Central memory CD8-positive, alpha-beta T cell (primary cell): ENCODE measurements at regions not wholly inside any gene's neighbourhood (a gene's known extent, or its start where the extent isn't known, plus 50 kb on each side); places are given as distances from the start of the nearest gene placed in this dataset.
"Not testable (repeated sequence)": the region's sequence is repeated elsewhere in the genome, so short reads cannot be mapped to it uniquely, and the experiment has no call there.

Experiments
- ATAC-seq: fragments of 150-1000 bp; cut with Tn5 transposase; replicated peaks from 2 replicates; pipeline ENCODE4 v1.10.0; 2022; ENCODE audit warnings: mild to moderate bottlenecking, moderate FRiP score, moderate number of reproducible peaks; ENCODE audit not compliant: poor library complexity, severe bottlenecking; ENCODE audit errors: extremely low read depth
- DNase-seq, 2 donors: peaks; one replicate each; pipeline ENCODE4 v3.0.0; 2021; ENCODE audit warnings: low spot score in 2 of 2
- H3K27ac Mint-ChIP-seq: one replicate; pipeline ENCODE4 v1.8.0; 2022; ENCODE audit warnings: low read depth, mild to moderate bottlenecking, moderate library complexity, mixed read lengths
- H3K27me3 Mint-ChIP-seq: one replicate; pipeline ENCODE4 v1.8.0; 2022; ENCODE audit warnings: mixed read lengths
- H3K36me3 Mint-ChIP-seq: one replicate; pipeline ENCODE4 v1.8.0; 2022; ENCODE audit warnings: mild to moderate bottlenecking, moderate library complexity, mixed read lengths; ENCODE audit not compliant: insufficient read depth
- H3K4me1 Mint-ChIP-seq: one replicate; pipeline ENCODE4 v1.8.0; 2022; ENCODE audit warnings: mixed read lengths
- H3K4me3 Mint-ChIP-seq: one replicate; pipeline ENCODE4 v1.8.0; 2022; ENCODE audit warnings: mild to moderate bottlenecking, moderate library complexity, mixed read lengths
- H3K9me3 Mint-ChIP-seq: one replicate; pipeline ENCODE4 v1.8.0; 2022; ENCODE audit warnings: mixed read lengths

DNA sequence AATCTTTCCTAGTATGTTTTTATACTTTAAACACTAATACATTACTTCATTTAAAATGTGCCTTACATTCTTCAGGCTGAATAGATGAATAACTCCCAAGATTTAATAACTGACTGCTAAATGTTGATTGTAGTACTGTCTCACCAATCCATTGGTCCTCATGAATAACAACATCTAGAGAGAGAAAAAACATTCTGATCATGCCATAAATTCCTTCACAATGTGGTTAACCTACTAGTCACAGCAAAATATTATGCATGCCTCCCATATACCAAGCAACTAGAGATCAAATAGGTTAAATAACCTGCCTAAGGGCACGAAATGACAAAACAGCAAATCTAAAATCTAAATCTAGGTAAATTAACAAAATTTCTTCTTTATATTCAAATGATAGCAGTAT is 66.2 kb downstream of the SYT15 start:
- H3K4me3 Mint-ChIP-seq, ATAC-seq, H3K27me3 Mint-ChIP-seq, H3K4me1 Mint-ChIP-seq, H3K36me3 Mint-ChIP-seq, H3K27ac Mint-ChIP-seq, DNase-seq, H3K9me3 Mint-ChIP-seq: not testable (repeated sequence)

- ATAC-seq, H3K4me1 Mint-ChIP-seq, DNase-seq, H3K27me3 Mint-ChIP-seq, H3K4me3 Mint-ChIP-seq, H3K9me3 Mint-ChIP-seq, H3K36me3 Mint-ChIP-seq, H3K27ac Mint-ChIP-seq: not testable (repeated sequence)
Measured at GRCh38 chr10:46646132-46646531, 67.2 kb downstream of the SYT15 start.

DNA sequence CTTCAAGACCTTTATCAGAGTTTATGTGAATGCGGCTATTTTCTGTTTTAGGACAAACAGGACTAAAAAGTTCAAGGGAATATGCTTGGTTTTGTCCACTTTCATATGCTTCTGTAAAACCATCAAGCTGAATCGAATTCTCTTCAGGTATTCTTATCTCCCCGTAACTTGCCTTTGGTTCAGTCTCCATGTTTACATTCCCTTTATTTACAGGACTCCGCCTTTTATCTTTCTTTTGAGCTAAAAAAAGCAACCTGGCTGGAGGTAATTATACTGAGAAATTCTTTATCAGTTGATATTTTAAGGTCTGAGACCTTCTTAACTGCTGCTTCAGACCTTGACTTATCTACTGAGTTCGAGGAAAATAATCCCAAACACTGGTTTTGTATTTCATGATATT is 72.0 kb downstream of the SYT15 start:
- H3K4me1 Mint-ChIP-seq, DNase-seq, H3K27ac Mint-ChIP-seq, H3K27me3 Mint-ChIP-seq, ATAC-seq, H3K9me3 Mint-ChIP-seq, H3K4me3 Mint-ChIP-seq, H3K36me3 Mint-ChIP-seq: not testable (repeated sequence)

DNA sequence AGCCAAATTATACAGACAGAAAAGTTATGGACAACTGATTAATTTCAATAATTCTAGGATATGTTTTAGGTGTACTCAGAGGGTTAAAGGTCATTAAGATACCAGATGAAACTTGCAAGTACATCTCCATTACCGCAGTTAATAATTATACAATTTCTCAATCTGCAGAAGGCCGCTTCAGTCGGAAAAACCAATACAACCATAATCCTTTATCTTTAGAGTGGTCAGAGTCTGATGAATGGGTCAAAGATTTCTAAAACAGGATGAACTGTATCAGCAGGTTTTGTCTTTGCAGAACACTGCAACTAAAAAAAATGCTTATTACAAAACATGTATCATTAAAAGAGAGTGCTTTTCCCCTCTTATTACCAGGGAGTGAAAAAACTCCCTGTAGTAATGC is 78.5 kb downstream of the SYT15 start:
- H3K36me3 Mint-ChIP-seq, H3K27ac Mint-ChIP-seq, DNase-seq, H3K27me3 Mint-ChIP-seq, H3K4me1 Mint-ChIP-seq, H3K9me3 Mint-ChIP-seq, H3K4me3 Mint-ChIP-seq, ATAC-seq: not testable (repeated sequence)

DNA sequence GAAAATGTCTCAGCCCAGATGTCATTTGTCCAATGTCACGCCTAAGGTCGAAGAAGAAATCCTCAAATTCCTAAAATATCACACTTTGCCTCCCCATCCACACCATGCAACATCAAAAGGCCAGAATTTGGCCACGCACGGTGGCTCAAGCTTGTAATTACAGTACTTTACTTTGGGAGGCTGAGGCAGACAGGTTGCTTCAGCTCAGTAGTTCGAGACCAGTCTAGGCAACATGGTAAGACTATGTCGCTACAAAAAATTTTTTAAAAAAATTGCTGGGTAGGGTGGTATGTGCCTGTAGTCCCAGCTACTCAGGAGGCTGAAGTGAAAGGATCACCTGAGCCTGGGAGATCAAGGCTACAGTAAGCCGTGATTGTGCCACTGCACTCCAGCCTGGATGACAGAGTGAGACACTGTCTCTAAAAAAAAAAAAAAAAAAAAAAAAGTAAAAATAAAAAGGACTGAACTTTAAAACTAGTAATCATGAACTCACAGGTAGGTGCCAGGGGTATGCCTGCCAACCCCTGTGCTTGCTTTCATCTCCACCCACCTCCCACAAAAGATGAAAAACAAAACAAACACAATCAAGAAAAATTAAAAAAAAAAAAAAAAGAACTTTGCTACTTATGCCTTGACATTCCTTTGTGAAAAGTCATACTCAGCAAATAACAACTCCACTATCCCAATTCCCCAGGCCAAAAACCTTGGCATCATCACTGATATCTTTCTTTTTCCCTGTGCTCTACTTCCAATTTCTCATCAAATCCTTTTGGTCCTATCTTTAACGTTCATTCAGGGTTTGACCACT is 81.3 kb downstream of the SYT15 start:
- H3K9me3 Mint-ChIP-seq, DNase-seq, H3K36me3 Mint-ChIP-seq, H3K4me3 Mint-ChIP-seq, ATAC-seq, H3K4me1 Mint-ChIP-seq, H3K27me3 Mint-ChIP-seq, H3K27ac Mint-ChIP-seq: not testable (repeated sequence)

DNA sequence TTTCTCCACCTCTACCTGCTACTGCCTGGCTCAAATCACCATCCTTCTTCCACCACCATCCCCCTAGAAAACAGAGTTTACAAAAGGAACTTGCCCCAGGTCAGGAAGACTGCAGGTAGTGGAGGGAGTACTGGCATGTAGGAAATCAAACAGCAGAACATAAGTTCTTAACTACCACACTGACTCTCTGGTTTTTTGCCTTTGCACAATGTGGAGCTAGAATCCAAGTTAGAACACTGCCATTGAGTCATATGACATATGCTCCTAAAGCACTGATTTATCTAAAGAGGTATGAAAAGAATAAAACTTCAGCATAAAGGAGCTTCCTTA is 81.9 kb downstream of the SYT15 start:
- ATAC-seq, H3K4me3 Mint-ChIP-seq, H3K4me1 Mint-ChIP-seq, H3K27ac Mint-ChIP-seq, H3K9me3 Mint-ChIP-seq, H3K27me3 Mint-ChIP-seq, DNase-seq, H3K36me3 Mint-ChIP-seq: not testable (repeated sequence)

DNA sequence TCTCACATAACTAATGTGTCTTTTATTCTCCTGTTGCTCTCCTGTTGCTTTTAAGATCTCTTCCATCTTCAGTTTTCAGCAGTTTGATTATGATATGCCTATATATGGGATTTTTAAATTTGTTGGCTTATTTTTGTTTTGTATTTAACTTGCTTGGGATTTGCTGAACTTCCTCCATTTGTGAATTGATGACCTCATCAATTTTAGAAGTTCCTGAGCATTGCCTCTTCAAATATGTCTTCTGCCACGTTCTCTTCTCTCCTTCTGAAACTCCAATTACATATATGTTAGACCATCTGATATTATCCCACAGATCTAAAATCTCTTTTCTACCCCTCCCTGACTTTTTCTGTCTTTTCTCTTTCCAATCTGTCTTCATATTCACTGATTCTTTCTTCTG is 86.6 kb downstream of the SYT15 start:
- H3K36me3 Mint-ChIP-seq, DNase-seq, ATAC-seq, H3K27ac Mint-ChIP-seq, H3K4me3 Mint-ChIP-seq, H3K4me1 Mint-ChIP-seq, H3K27me3 Mint-ChIP-seq, H3K9me3 Mint-ChIP-seq: not testable (repeated sequence)

DNA sequence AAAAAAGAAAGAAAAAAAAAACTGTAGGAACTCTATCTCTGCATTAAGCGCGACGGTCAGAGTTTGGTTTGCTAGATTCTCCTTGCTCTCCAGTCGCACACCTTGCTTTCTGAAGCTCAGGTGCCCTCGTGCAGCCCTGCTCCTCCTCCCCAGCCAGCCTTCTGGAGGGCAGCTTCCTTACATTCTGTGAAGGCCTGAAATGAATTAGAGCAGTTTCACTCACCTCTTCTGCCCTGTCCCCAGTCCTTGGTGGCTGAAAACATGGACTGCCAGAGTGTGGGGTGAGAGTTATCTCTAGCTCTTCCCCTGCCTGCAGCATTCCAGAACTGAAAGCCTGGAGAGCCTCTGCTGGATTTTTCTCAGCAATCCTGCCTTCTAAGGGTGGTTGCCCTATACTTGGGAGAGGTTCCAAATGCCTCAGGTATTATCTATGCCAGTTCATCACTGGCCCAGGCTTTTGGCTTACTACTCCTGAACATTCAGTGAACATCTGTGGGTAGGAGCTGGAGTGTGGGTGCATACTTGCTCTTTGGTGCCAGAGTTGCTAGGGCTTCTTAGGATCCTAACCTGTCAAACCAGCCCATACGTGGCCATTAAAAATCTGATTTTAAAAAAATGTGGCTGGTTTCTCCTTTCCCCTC is 89.5 kb downstream of the SYT15 start:
- not testable (repeated sequence) for H3K36me3 Mint-ChIP-seq, DNase-seq, H3K27me3 Mint-ChIP-seq, ATAC-seq, H3K4me3 Mint-ChIP-seq, H3K27ac Mint-ChIP-seq, H3K4me1 Mint-ChIP-seq, H3K9me3 Mint-ChIP-seq

- ATAC-seq, H3K4me3 Mint-ChIP-seq: not testable (repeated sequence)
Measured at GRCh38 chr10:46677836-46678435, 99.0 kb downstream of the SYT15 start.

DNA sequence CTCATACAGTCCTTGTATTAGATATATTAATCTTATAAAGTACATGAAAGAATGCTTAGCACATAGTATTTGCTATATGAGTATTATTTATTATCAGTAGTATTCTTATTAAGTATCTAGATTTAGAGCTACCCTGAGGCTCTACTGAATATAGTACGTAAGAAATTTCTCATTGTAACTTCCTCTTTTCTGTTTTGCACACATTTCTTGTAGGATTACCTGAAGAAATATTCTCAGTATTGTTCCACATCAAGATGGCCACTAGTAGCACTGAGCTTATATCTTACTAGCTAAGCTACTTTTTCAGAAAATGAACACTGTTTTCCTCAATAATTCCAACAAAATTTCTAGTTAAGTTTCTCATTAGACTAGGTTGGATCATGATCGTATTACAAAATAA is 112.5 kb downstream of the SYT15 start:
- H3K27me3 Mint-ChIP-seq, H3K27ac Mint-ChIP-seq, H3K36me3 Mint-ChIP-seq, H3K9me3 Mint-ChIP-seq, H3K4me1 Mint-ChIP-seq, H3K4me3 Mint-ChIP-seq, DNase-seq, ATAC-seq: not testable (repeated sequence)

More at GRCh38 chr10:46677836-46678435, 99.0 kb downstream of the SYT15 start:
- H3K27ac Mint-ChIP-seq, H3K9me3 Mint-ChIP-seq, H3K4me1 Mint-ChIP-seq, H3K36me3 Mint-ChIP-seq, H3K27me3 Mint-ChIP-seq, DNase-seq: not testable (repeated sequence)

DNA sequence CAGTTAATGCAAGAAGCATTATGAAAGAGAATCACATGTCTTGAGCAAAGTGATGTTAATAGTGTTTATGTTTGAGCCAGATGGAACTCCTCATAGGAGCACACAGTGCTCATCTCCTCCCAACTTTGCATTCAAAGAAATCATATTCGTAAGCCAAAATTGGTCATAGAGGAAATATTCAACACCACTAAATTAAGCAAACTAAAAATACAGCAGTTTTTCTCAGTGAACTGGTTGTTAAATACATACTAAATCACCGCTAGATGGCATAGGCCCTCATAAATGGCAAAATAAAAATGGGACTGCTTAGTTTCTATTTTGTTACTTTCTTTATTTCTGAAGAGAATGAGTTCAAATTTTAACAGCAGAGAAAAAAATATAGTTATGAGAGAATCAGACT is 114.3 kb downstream of the SYT15 start:
- H3K4me3 Mint-ChIP-seq, H3K9me3 Mint-ChIP-seq, H3K36me3 Mint-ChIP-seq, H3K27ac Mint-ChIP-seq, H3K27me3 Mint-ChIP-seq, ATAC-seq, DNase-seq, H3K4me1 Mint-ChIP-seq: not testable (repeated sequence)

GRCh38 chr10:46717264-46717663 is 138.3 kb downstream of the SYT15 start:
- peaks cover 12% of the 10 kb centered on the region for H3K27me3 Mint-ChIP-seq
- not testable (repeated sequence) for ATAC-seq, H3K27ac Mint-ChIP-seq

GRCh38 chr10:46718014-46718413 is 139.1 kb downstream of the SYT15 start:
- H3K27ac Mint-ChIP-seq, ATAC-seq, DNase-seq, H3K36me3 Mint-ChIP-seq, H3K9me3 Mint-ChIP-seq, H3K4me3 Mint-ChIP-seq, H3K4me1 Mint-ChIP-seq: not testable (repeated sequence)
- H3K27me3 Mint-ChIP-seq, result peaks cover 12% of the 10 kb centered on the region

More at GRCh38 chr10:46717264-46717663, 138.3 kb downstream of the SYT15 start:
- H3K4me1 Mint-ChIP-seq, DNase-seq, H3K9me3 Mint-ChIP-seq, H3K4me3 Mint-ChIP-seq, H3K36me3 Mint-ChIP-seq: not testable (repeated sequence)
